Ovary (tissue), 3 donors: ENCODE measurements at regions not wholly inside any gene's neighbourhood (a gene's known extent, or its start where the extent isn't known, plus 50 kb on each side); places are given as distances from the start of the nearest gene placed in this dataset.
"Not testable (repeated sequence)": the region's sequence is repeated elsewhere in the genome, so short reads cannot be mapped to it uniquely, and the experiment has no call there.

Experiments used
- CTCF ChIP-seq, 3 donors: fragments of 450-650 bp in 2 of 3; fragments of 200-600 bp in 1 of 3; IDR thresholded peaks; one replicate each; pipeline versions ENCODE4 v1.5.1 to v1.8.0; 2016 to 2022; ENCODE audit warnings: antibody characterized with exemption in 3 of 3, mild to moderate bottlenecking in 1 of 3
- EP300 ChIP-seq: sonication (generic); formaldehyde crosslinking; IDR thresholded peaks from one replicate; pipeline ENCODE4 v1.6.1; 2017; ENCODE audit warnings: antibody characterized with exemption
- POLR2A ChIP-seq: fragments of 450-650 bp; IDR thresholded peaks from one replicate; pipeline ENCODE4 v1.6.1; 2017; ENCODE audit warnings: antibody characterized with exemption, mild to moderate bottlenecking, moderate library complexity
- donor health status: DM: no; HTN: no; CAD: no.

GRCh38 chr7:142503949-142504348 lies 245.3 kb upstream of the PRSS1 start:
- not testable (repeated sequence) for TF ChIP-seq CTCF (IDR thresholded peaks at IDR 0.05); POLR2A; EP300
